ENCODE measurements at regions not wholly inside any gene's neighbourhood (a gene's known extent, or its start where the extent isn't known, plus 50 kb on each side); places are given as distances from the start of the nearest gene placed in this dataset.

- DNase-seq (no peak), ATAC-seq (no peak)
- intact Hi-C loops (cut with DNase I), result no loop called here
- TF ChIP-seq CTCF (IDR thresholded peaks at IDR 0.05), result no peak
- H3K27me3 ChIP-seq, result no peaks in the 10 kb centered on the region
- H3K27ac ChIP-seq, result no peak overlapping the region
- H3K9me3 ChIP-seq, result peaks cover 0 to 26% of the 10 kb centered on the region in 2 donors
- no peak overlapping the region for H3K4me3 ChIP-seq
- no peaks in the 10 kb centered on the region for H3K4me1 ChIP-seq
- H3K36me3 ChIP-seq, result no peaks in the 10 kb centered on the region
These were observed 85.5 kb downstream of the YIPF5 start for GRCh38 chr5:144084971-144085370.

GRCh38 chr5:144085381-144085780 lies 85.1 kb downstream of the YIPF5 start:
- H3K27me3 ChIP-seq, result no peaks in the 10 kb centered on the region
- no peaks in the 10 kb centered on the region for H3K4me1 ChIP-seq
- H3K9me3 ChIP-seq, result peaks cover 0 to 22% of the 10 kb centered on the region in 2 donors
- H3K27ac ChIP-seq, result no peak overlapping the region
- TF ChIP-seq CTCF (IDR thresholded peaks at IDR 0.05), result no peak
- ATAC-seq (no peak), DNase-seq (no peak)
- intact Hi-C loops (cut with DNase I), result no loop called here
- no peak overlapping the region for H3K4me3 ChIP-seq
- no peaks in the 10 kb centered on the region for H3K36me3 ChIP-seq

- no peak for TF ChIP-seq CTCF (IDR thresholded peaks at IDR 0.05)
- DNase-seq (no peak), ATAC-seq (no peak)
- Histone ChIP-seq H3K4me3 (no peak overlapping the region), H3K27ac (no peak overlapping the region), H3K9me3 (peaks cover 0 to 13% of the 10 kb centered on the region in 2 donors), H3K36me3 (no peaks in the 10 kb centered on the region), H3K4me1 (no peaks in the 10 kb centered on the region), H3K27me3 (no peaks in the 10 kb centered on the region)
- intact Hi-C loops (cut with DNase I), result no loop called here
These were observed 84.2 kb downstream of the YIPF5 start for GRCh38 chr5:144086295-144086694.

GRCh38 chr5:144087576-144087975 lies 82.9 kb downstream of the YIPF5 start:
- no peak overlapping the region for H3K27ac ChIP-seq
- H3K27me3 ChIP-seq, result no peaks in the 10 kb centered on the region
- no peak overlapping the region for H3K4me3 ChIP-seq
- no peaks in the 10 kb centered on the region for H3K9me3 ChIP-seq
- intact Hi-C loops (cut with DNase I), result no loop called here
- no peak for ATAC-seq
- H3K4me1 ChIP-seq, result no peaks in the 10 kb centered on the region
- no peaks in the 10 kb centered on the region for H3K36me3 ChIP-seq
- DNase-seq, result no peak
- TF ChIP-seq CTCF (IDR thresholded peaks at IDR 0.05), result no peak

GRCh38 chr5:144088206-144089064 lies 82.0 kb downstream of the YIPF5 start:
- Histone ChIP-seq H3K36me3 (no peaks in the 10 kb centered on the region), H3K27me3 (no peaks in the 10 kb centered on the region), H3K4me3 (no peak overlapping the region), H3K4me1 (no peaks in the 10 kb centered on the region), H3K9me3 (no peaks in the 10 kb centered on the region), H3K27ac (no peak overlapping the region)
- intact Hi-C loops (cut with DNase I), result no loop called here
- ATAC-seq (no peak), DNase-seq (no peak)
- TF ChIP-seq CTCF (IDR thresholded peaks at IDR 0.05), result no peak

Measured in left lung (tissue), 4 donors.